Choroid plexus epithelial cell (primary cell): ENCODE measurements at regions not wholly inside any gene's neighbourhood (a gene's known extent, or its start where the extent isn't known, plus 50 kb on each side); places are given as distances from the start of the nearest gene placed in this dataset.

Source experiments
- DNase-seq: peaks from one replicate; pipeline ENCODE4 v3.0.0-alpha.2; 2010; ENCODE audit warnings: low read depth
- H3K4me3 ChIP-seq: 2 replicates; pipeline ENCODE4 v1.5.1; 2011; ENCODE audit warnings: low read depth, mild to moderate bottlenecking, control low read depth, low read length, moderate library complexity
- TF ChIP-seq, protein P1 (sequence below): conservative IDR thresholded peaks from 2 replicates; pipeline ENCODE4 v1.5.1; 2011; ENCODE audit warnings: low read depth, mild to moderate bottlenecking, control low read depth, inconsistent platforms, low read length, moderate library complexity

DNA sequence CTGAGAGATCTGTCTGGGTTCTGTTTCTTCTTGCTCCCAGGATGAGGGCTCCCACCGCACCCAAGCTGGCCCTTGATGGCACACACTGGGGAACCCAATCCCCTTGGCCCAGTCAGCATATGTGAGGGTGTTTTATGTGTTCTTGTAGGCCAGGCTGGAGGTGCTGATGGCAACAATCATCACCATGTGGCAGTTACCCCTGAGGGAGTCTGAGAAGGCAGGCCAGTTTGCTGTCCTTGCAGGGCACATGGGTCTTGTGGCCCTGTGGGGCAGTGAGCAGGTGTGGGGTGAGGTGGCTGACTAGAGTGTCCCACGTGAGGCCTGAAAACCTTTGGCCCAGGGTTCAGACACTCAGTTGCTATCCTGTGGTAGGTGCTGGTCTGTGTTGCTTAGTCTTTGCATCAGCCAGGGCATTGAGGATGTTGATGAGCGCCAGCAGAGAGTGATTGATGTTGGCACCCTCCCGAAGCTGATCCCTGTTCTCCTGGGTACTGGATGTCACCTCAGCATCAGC is 2183.0 kb downstream of the TP53TG3F start:
- DNase-seq = no peak
- H3K4me3 ChIP-seq = no peak overlapping the region
- TF ChIP-seq, protein P1, sequence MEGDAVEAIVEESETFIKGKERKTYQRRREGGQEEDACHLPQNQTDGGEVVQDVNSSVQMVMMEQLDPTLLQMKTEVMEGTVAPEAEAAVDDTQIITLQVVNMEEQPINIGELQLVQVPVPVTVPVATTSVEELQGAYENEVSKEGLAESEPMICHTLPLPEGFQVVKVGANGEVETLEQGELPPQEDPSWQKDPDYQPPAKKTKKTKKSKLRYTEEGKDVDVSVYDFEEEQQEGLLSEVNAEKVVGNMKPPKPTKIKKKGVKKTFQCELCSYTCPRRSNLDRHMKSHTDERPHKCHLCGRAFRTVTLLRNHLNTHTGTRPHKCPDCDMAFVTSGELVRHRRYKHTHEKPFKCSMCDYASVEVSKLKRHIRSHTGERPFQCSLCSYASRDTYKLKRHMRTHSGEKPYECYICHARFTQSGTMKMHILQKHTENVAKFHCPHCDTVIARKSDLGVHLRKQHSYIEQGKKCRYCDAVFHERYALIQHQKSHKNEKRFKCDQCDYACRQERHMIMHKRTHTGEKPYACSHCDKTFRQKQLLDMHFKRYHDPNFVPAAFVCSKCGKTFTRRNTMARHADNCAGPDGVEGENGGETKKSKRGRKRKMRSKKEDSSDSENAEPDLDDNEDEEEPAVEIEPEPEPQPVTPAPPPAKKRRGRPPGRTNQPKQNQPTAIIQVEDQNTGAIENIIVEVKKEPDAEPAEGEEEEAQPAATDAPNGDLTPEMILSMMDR = no peak

DNA sequence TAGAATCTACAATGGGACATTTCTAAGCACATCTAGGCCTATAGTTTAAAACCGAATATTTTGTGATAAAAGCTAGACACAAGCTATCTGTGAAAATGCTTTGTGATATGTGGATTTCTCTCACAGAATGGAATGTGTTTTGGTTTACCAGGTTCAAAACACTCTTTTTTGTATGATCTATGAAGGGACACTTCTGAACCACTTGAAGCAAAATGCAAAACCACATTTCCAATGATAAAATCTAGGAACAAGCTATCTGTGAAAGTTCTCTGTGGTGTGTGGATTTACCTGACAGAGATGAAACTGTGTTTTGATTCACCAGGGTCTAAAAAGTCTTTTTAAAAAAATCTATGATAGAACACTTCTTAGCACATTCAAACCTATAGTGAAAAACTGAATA is 2192.4 kb downstream of the TP53TG3F start:
- H3K4me3 ChIP-seq = no peak overlapping the region
- DNase-seq = no peak
- TF ChIP-seq, protein P1 = no peak

DNA sequence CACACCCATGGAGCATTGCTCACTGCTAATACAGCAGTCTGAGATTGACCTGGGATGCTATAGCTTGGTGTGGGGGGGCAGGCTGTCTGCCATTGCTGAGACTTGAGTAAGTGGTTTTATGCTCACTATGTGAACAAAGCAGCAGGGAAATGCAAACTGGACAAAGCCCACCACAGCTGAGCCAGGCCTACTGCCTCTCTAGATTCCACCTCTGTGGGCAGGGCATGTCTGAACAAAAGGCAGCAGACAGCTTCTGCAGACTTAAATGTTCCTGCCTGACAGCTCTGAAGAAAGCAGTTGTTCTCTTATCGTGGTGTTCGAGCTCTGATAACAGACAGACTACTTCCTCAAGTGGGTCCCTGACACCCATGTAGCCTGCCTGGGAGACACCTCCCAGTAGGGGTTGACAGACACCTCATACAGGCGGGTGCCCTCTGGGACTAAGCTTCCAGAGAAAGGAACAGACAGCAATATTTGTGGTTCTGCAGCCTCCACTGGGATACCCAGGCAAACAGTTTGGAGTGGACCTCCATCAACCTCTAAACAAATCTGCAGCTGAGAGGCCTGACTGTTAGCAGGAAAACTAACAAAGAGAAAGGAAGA is 2204.8 kb downstream of the TP53TG3F start:
- no peak overlapping the region for H3K4me3 ChIP-seq
- TF ChIP-seq, protein P1 = no peak
- no peak for DNase-seq

DNA sequence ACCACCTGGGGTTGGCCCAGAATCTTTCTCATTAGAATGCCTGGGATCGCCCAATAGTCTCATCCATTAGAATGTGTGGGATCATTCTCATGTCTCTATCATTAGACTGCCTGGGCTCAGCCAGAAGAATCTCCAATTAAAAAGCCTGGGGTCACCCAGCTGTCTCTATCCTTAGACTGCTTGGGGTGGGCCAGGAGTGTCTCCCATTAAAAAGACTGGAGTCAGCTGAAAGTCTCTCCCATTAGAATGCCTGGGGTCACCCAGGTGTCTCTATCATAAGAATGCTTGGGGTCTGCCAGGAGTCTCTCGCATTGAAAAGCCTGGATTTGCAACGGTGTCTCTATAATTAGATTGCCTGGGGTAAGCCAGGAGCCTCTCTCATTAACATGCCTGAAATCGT is 2225.7 kb downstream of the TP53TG3F start:
- no peak overlapping the region for H3K4me3 ChIP-seq
- TF ChIP-seq, protein P1 = no peak
- DNase-seq = no peak

DNA sequence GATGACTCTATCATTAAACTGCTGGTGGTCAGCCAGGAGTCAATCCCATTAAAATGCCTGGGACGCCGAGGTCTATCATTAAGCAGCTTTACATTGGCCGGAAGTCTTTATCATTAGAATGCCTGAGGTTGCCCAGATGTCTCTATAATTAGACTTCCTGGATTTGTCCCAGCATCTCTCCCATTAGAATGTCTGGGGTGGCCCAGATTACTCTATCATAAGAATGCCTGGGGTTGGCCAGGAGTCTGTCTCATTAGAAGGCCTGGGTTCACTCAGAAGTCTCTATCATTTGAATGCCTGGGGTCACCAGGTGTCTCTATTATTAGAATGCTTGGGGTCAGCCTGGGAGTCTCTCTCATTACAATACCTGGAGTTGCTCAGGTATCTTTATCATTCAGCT is 2227.2 kb downstream of the TP53TG3F start:
- TF ChIP-seq, protein P1 = no peak
- DNase-seq = no peak
- H3K4me3 ChIP-seq = no peak overlapping the region

DNA sequence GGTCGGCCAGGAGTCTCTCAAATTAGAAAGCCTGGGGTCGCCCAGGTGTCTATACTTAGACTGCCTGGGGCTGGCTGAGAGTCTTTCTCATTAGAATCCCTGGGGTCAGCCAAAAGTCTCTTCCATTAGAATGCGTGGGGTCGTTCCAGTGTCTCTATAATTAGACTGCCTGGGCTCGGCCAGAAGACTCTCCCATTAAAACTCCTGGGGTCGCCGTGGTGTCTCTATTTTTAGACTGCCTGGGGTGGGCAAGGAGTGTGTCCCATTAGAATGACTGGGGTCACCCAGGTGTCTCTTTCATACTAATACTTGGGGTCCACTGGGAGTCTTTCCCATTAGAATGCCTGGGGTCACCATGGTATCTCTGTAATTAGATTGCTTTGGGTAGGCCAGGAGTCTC is 2227.7 kb downstream of the TP53TG3F start:
- TF ChIP-seq, protein P1 = no peak
- no peak for DNase-seq
- H3K4me3 ChIP-seq = no peak overlapping the region

DNA sequence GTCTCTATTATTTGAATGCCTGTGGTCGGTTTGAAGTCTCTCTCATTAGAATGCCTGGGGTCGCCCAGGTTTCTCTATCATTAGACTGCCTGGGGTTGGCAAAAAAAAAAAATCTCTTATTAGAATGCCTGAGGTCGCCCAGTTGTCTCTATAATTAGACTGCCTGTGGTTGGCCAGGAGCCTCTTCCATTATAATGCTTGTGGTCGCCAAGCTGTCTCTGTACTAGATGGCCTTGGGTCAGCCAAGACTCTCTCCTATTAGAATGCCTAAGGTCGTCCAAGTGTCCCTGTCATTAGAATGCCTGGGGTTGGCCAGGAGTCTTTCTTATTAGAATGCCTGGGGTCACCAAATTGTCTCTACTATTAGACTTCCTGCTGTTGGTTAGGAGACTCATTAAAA is 2228.4 kb downstream of the TP53TG3F start:
- no peak overlapping the region for H3K4me3 ChIP-seq
- TF ChIP-seq, protein P1 = no peak
- DNase-seq = no peak
